Mucosa of descending colon (tissue), 3 donors: ENCODE measurements at regions not wholly inside any gene's neighbourhood (a gene's known extent, or its start where the extent isn't known, plus 50 kb on each side); places are given as distances from the start of the nearest gene placed in this dataset.
"Not testable (repeated sequence)": the region's sequence is repeated elsewhere in the genome, so short reads cannot be mapped to it uniquely, and the experiment has no call there.

Experiments used
- ATAC-seq: fragments of 200-7000 bp; cut with Tn5 transposase; one replicate; pipeline ENCODE4 v1.9.1; 2020; ENCODE audit warnings: mild to moderate bottlenecking, moderate library complexity
- DNase-seq, 3 donors: peaks; one replicate each; pipeline ENCODE4 v3.0.0-alpha.2; 2020
- H3K36me3 ChIP-seq: fragments of 200-600 bp; one replicate; pipeline ENCODE4 v1.8.0; 2021; ENCODE audit warnings: low read depth, mild to moderate bottlenecking
- H3K4me1 ChIP-seq: fragments of 200-600 bp; one replicate; pipeline ENCODE4 v1.8.0; 2021; ENCODE audit warnings: low read depth, mild to moderate bottlenecking
- H3K4me3 ChIP-seq: fragments of 200-600 bp; one replicate; pipeline ENCODE4 v1.8.0; 2021; ENCODE audit warnings: mild to moderate bottlenecking
- H3K9me3 ChIP-seq: fragments of 200-600 bp; one replicate; pipeline ENCODE4 v1.8.0; 2021; ENCODE audit warnings: mild to moderate bottlenecking
- CTCF ChIP-seq: fragments of 200-600 bp; IDR thresholded peaks from one replicate; pipeline ENCODE4 v1.8.0; 2022; ENCODE audit warnings: antibody characterized with exemption, mild to moderate bottlenecking
- intact Hi-C, 2 donors: fragments of 100-400 bp; cut with DNase I in 1 of 2; cut with micrococcal nuclease in 1 of 2; formaldehyde crosslinking; loops; one replicate each; pipeline versions ENCODE4 v1.11.0 to v1.11.1; 2022; cut with DNase I, micrococcal nuclease
- donor health status: DM: no; HTN: no; CAD: no; lungs with moderate emphysema.
- donor health status: DM: no; HTN: no; CAD: no.
- donor health status: DM: no; HTN: yes; CAD: no.

DNA sequence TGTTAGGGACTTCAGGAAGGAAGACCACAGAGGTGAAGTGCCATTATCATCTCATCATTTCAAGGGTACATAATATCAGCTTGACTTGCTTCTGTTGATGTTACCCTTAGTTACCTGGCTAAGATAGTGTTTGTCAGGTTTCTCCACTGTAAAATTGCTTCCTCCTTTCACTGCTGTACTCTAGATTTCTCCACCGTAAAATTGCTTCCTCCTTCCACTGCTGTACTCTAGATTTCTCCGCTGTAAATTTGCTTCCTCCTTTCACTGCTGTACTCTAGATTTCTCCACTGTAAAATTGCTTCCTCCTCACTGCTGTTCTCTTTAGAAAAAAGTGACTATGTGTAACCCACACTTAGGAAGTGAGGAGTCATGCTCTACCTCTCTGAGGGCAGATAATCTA is 1460.3 kb downstream of the SUCLG1 start:
- no peak overlapping the region for H3K4me3 ChIP-seq
- TF ChIP-seq CTCF = no peak
- ATAC-seq = peak; percentile 98
- H3K4me1 ChIP-seq = no peaks in the 10 kb centered on the region
- H3K9me3 ChIP-seq = no peaks in the 10 kb centered on the region
- intact Hi-C loops = no loop called here
- no peak for DNase-seq
- no peaks in the 10 kb centered on the region for H3K36me3 ChIP-seq

- no peaks in the 10 kb centered on the region for H3K36me3 ChIP-seq
- ATAC-seq = no peak
- DNase-seq = no peak
- intact Hi-C loops = no loop called here
- H3K4me1 ChIP-seq = no peaks in the 10 kb centered on the region
- H3K9me3 ChIP-seq = no peaks in the 10 kb centered on the region
- TF ChIP-seq CTCF = no peak
- no peak overlapping the region for H3K4me3 ChIP-seq
These were observed 1462.9 kb downstream of the SUCLG1 start for GRCh38 chr2:82996217-82996616.

DNA sequence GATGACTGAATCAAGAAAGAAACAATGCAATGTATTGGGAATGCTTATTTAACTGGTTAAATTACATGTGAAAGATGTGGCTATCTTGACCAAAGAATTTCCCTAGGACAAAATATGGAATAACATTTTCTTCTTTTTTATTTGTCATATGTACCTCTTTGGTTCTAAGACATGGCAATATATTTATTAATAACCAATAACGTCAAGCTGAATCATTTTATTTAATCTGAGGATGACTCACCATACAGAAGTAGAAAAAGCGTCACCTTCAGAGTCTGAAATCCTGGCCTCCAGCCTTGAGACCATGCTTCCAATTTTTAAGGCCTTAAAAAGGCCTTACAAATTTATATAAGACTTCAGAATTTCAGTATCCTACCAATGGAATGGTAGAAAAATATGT is 1464.9 kb downstream of the SUCLG1 start:
- DNase-seq = no peak
- Histone ChIP-seq H3K4me3 (no peak overlapping the region), H3K36me3 (no peaks in the 10 kb centered on the region), H3K9me3 (no peaks in the 10 kb centered on the region), H3K4me1 (no peaks in the 10 kb centered on the region)
- TF ChIP-seq CTCF = no peak
- no peak for ATAC-seq
- intact Hi-C loops = no loop called here

DNA sequence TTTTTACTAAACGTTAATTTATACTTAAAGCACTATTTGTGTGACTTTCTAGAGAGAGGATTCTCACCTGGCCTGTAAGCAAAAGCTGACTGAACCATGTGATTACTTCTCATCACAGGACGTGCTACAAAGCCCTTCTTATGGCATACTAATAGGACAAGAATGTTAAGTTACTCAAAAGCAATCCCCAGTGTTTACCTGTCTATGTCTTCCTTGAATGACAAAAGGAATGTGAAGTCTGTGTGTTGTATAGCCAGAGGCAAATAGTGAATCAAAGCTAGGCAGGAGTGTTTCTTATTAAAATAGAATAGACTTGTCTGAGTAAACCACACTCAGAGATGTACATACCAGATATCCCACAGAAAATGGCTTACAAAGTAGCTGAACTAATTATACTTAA is 1465.5 kb downstream of the SUCLG1 start:
- DNase-seq = no peak
- intact Hi-C loops = no loop called here
- no peaks in the 10 kb centered on the region for H3K36me3 ChIP-seq
- no peaks in the 10 kb centered on the region for H3K4me1 ChIP-seq
- H3K4me3 ChIP-seq = no peak overlapping the region
- ATAC-seq = no peak
- no peak for TF ChIP-seq CTCF
- H3K9me3 ChIP-seq = no peaks in the 10 kb centered on the region

GRCh38 chr2:82992968-82993367 is 1466.1 kb downstream of the SUCLG1 start:
- intact Hi-C loops = no loop called here
- TF ChIP-seq CTCF = no peak
- ATAC-seq (no peak), DNase-seq (no peak)
- H3K4me1 ChIP-seq = no peaks in the 10 kb centered on the region
- H3K9me3 ChIP-seq = no peaks in the 10 kb centered on the region
- no peaks in the 10 kb centered on the region for H3K36me3 ChIP-seq
- no peak overlapping the region for H3K4me3 ChIP-seq

DNA sequence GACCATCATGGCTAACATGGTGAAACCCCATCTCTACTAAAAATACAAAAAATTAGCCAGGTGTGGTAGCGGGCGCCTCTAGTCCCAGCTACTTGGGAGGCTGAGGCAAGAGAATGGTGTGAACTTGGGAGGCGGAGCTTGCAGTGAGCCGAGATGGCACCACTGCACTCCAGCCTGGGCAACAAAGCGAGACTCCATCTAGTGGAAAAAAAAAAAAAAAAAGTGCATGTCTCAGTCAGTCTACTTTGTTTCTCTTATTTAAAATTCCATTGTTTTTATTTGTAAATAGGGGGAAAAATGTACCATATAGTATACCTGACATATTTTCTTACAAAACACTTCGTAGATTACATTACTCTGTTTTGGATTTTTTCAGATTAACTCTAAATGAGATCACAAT is 1471.4 kb downstream of the SUCLG1 start:
- H3K4me3 ChIP-seq, DNase-seq, H3K9me3 ChIP-seq, intact Hi-C loops, ATAC-seq, H3K4me1 ChIP-seq, H3K36me3 ChIP-seq: not testable (repeated sequence)
